T-helper 2 cell (primary cell): ENCODE measurements at regions not wholly inside any gene's neighbourhood (a gene's known extent, or its start where the extent isn't known, plus 50 kb on each side); places are given as distances from the start of the nearest gene placed in this dataset.

ENCODE experiments used
- DNase-seq, 5 experiments: peaks; one replicate each; pipeline versions ENCODE4 v3.0.0 to v3.0.0-alpha.2; 2012 to 2022

DNA sequence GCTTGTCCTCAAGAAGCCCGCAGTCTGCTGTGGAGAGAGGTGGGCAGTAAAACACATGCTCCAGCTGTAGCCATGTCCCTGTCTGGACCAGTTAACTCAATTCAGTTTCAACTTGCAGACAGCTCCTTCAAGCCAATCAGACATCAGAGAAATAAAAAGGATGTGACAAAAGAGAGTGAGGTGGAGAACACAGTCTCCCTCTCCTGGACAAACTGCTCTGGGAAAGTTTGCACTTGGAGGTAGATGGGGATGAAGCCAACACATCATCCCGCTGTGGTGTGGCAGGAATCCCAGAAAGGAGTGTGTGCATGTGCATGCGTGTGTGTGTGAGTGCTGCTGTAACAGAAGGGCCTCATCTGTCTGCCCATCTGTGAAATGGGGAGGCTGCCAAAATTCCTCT lies 358.6 kb upstream of the ASIC2 start:
- no peak for DNase-seq

- no peak for DNase-seq
These were observed 359.8 kb upstream of the ASIC2 start for GRCh38 chr17:33652731-33653398.

DNA sequence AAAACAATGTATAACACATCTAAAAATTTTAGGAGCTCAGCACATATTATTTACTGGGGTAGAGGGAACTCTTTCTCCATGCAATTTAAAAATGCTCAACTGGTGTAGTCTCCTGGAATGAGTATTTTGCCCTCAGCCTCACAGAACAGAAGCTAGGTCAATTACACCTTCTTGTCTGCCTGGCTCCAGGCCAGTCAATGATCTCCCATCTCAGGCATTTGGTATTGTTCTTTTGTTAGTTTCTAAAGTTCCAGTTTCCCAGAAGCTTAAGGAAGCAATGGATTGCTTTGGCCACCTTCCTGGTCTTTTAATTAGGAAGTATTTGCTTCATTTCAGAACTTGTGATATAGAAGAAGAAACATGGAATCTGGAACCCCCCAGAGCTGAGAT lies 360.3 kb upstream of the ASIC2 start:
- no peak for DNase-seq

GRCh38 chr17:33657181-33657580 lies 364.1 kb upstream of the ASIC2 start:
- no peak for DNase-seq

- no peak for DNase-seq
These were observed 368.9 kb upstream of the ASIC2 start for GRCh38 chr17:33661975-33662374.

DNA sequence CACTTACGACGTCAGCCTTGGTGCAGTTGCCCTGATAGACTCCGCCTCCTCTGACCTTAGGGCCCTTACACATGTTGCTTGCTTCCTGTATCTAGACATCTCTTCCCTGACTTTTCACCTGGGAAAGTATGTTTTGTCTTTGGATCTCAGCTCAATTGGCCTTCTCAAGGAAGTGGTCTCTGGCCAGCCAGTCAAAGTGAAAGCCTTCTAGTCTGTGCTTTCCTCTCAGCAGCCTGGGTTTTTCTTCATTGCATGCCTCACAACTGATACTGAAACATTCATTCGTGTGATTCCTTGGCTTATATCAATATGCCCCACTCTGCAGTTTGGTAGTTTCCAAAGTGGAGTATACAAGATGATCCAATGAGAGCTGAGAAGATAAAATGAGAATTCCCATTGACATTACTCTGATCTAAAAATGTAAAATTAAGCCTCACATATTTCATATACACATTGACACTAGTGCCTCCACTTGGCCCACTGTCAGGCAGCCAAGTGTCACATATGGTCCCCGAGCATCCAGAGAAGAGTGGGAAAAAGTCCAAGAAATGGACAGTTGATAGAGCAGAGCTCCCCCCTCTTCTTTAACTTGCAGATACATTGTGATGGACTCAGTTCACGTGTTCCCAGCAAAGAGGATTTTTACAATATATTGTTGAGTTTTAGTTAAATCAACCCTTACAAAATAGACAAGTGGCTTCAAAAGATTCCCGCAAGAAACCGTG lies 371.2 kb upstream of the ASIC2 start:
- DNase-seq: peak in 1 of 5 experiments; percentile 73

GRCh38 chr17:33667052-33667509 lies 374.0 kb upstream of the ASIC2 start:
- DNase-seq: peak in 2 of 5 experiments; percentile 15 to 96

GRCh38 chr17:33667671-33668070 lies 374.6 kb upstream of the ASIC2 start:
- no peak for DNase-seq

GRCh38 chr17:33668516-33668915 lies 375.4 kb upstream of the ASIC2 start:
- DNase-seq: no peak

GRCh38 chr17:33671491-33671890 lies 378.4 kb upstream of the ASIC2 start:
- no peak for DNase-seq

DNA sequence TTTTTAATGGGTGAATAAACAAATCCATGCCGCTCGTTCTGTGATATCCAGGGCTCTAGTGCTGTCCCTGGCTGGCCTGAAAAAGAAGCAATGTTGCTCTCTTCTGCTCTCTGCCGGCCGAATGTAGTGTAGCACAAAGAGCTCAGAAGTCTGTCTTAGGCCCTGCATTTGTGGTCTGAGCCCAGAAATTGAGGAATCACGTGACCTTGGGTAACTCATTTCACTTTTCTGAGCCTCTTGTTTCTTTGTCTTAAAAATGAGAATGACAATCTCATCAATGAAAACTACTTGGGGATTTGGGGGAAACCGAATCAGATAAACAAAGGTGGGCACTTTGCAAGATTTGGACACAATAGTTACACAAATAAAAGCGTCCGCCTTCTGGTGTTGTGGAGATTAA lies 381.6 kb upstream of the ASIC2 start:
- DNase-seq: peak in 3 of 5 experiments; percentile 6 to 82 (median 14)

DNA sequence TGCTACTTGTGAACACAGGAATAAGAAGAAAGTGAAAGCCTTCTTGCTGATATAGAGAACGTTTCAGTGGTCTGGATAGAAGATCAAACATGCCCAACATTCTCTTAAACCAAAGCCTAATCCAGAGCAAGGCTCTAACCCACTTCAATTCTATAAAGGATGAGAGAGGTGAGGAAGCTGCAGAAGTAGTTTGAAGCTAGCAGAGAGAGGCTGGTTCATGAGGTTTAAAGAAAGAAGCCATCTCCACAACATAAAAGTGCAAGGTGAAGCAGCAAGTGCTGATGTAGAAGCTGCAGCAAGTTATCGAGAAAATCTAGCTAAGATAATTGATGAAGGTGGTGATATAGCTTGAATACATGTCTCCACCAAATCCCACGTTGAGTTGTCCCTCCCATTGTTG lies 383.3 kb upstream of the ASIC2 start:
- DNase-seq: no peak

DNA sequence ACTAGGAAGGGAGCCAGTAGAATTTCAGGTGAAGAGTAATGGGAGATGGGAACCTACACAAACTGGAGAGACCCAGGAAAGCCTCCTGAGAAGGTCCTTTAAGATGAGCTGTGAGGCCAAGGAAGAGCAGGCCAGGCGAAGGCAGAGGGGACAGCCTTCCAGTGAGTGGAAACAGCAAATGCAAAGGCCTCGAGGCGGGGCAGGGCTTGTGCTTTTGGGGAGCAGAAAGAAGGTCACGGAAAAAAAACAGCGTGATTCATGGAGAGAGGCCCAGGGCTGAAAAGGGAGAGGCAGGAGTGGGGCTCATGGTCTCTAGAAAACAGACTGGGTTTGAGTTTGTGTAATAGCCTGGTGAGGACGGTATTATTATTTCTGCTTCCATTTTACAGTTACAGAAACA lies 386.5 kb upstream of the ASIC2 start:
- DNase-seq: no peak

DNA sequence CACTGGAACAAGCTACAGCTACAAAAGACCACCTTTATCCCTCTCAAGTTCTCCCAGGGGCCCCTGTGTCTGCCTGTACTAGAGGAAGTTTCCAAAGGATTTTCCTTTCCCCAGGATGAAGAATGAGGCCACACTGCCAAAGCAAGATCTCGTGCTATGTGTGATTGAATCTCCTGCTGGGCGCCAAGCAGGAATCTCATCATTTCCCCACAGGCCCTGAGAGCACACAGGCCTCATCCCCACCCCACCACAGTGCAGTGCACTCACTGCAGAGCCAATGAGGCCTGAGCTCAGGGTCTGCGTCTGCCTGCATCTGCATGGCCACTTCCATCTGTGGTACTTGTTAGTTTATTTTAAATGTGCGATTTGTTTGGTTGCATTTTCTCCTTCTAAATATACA lies 387.4 kb upstream of the ASIC2 start:
- DNase-seq: no peak

GRCh38 chr17:33682599-33682998 lies 389.5 kb upstream of the ASIC2 start:
- DNase-seq: no peak

GRCh38 chr17:33684735-33685134 lies 391.6 kb upstream of the ASIC2 start:
- no peak for DNase-seq

DNA sequence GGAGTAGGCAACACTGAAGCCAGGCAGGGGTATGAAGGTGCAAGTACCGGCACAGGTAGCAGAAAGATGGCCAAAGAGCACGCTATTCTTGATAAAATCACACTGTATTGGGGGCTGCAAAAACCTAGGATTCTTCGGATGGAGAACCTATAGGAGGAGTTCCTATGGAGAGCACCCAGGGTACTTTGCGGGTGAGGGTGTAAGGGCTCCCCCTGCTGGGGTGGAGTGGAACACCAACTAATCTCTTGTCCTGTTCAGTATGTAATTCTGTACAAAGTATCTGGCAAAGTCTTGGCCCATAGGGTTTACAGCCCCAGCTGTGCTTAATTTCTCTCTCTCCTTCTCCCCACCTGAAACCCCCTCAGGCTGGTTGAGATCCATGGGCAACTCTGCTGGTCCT lies 393.1 kb upstream of the ASIC2 start:
- peak in 1 of 5 experiments; percentile 22 for DNase-seq

DNA sequence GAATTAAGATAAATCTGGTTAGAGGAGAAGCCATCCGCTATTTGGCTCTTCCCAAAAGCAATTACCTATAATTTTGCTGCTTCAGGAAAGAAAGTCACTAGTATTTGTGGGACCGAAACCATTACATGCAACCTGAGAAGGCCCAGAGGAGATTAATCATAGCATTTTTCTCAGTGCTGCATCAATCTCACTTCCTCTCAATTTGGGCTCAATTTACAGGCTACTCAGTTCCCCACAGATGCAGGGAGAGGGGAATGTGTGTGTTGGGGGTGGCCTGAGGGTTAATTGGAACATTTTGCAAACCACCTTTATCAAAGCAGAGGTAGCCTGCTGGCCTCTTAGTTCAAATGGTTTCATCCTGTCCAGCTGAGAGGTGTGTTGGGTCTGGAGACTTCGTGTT lies 394.7 kb upstream of the ASIC2 start:
- no peak for DNase-seq

DNA sequence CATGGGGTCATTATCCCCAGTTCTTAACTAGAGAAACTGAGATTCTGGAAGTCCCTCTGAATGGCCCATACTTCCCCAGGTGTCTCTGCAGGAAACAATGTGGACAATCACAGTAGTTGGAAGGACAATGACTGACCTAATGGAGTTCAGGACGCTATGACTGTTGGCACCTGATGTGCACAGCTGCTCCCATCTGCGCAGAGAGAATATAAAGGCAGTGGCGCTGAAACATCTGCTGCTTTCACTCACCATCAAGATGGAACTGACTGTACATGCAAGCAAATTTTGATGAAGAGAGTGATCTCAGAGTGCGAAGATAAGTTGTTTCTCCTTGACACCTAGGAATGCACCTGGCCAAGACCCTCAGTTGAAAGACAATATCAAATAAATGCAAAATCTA lies 395.7 kb upstream of the ASIC2 start:
- no peak for DNase-seq

GRCh38 chr17:33689725-33690124 lies 396.6 kb upstream of the ASIC2 start:
- no peak for DNase-seq

DNA sequence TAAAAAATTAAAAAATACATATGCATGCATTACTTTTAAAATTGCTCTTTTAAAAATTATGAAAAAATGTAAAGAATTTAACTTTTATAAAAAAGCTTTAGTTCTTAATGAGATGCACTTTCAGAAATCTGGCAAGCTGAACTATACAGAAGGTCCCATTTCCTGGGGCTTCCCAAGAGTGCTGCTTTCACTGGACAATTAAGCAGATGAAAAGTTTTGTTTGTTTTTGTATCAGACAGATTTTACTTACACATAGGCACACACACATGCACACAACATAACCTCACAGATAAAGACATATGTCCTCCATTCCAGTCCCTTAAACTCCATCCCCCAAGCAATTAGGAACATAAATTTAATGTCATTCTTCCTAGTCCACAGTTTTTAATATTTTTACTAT lies 402.3 kb upstream of the ASIC2 start:
- DNase-seq: no peak

GRCh38 chr17:33696102-33696501 lies 403.0 kb upstream of the ASIC2 start:
- DNase-seq: no peak

GRCh38 chr17:33697557-33697956 lies 404.5 kb upstream of the ASIC2 start:
- DNase-seq: no peak

GRCh38 chr17:33701910-33702309 lies 408.8 kb upstream of the ASIC2 start:
- DNase-seq: no peak

DNA sequence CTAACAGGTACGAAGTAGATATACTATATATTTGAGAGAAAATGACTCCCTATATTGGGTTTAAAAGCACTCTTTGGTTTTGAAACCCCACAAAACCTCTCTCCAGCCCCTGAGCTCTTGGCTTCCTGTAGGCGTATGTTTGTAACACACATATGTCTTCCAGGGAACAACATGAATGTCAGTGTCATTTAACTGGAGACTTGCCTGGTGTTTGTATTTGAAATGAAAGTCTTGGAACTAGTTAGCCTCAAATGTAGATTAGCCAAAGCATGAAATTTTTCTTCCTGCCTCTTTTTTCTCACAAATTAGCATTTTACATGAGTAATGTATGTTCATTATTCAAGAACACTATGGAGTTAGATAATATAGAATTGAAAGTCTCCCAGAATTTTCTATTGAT lies 411.8 kb upstream of the ASIC2 start:
- DNase-seq: no peak
